PC-3 (cell line): ENCODE measurements at regions not wholly inside any gene's neighbourhood (a gene's known extent, or its start where the extent isn't known, plus 50 kb on each side); places are given as distances from the start of the nearest gene placed in this dataset.

Experiments used
- ATAC-seq: fragments of 200-7000 bp; cut with Tn5 transposase; 2 replicates; pipeline ENCODE4 v1.9.1; 2020; ENCODE audit warnings: mild to moderate bottlenecking, moderate library complexity
- BruUV-seq: library from RNA; stranded (reverse); fragments of 400-500 nt; replicated peaks from 2 replicates; lab custom pipeline; 2021; lab: Mats Ljungman, UMichigan
- CTCF ChIA-PET: fragments of 300-600 bp; sonication (Branson Sonifier 250); formaldehyde crosslinking; loops from one replicate; lab custom pipeline; 2022; ENCODE audit warnings: antibody characterized with exemption; lab: Charles Lee
- POLR2A ChIA-PET: fragments of 300-600 bp; sonication (Branson Sonifier 250); formaldehyde crosslinking; loops from one replicate; lab custom pipeline; 2022; ENCODE audit warnings: antibody characterized with exemption; ENCODE audit not compliant: unreplicated experiment; lab: Charles Lee
- DNase-seq: peaks from one replicate; pipeline ENCODE4 v3.0.0-alpha.2; 2015
- H2AFZ ChIP-seq: fragments of 300-600 bp; sonication (generic); 2 replicates; pipeline ENCODE4 v1.6.0; 2016; ENCODE audit warnings: antibody characterized with exemption, low read length
- H3F3A ChIP-seq: fragments of 300-600 bp; sonication (generic); one replicate; pipeline ENCODE4 v1.6.0; 2017; ENCODE audit warnings: antibody characterized with exemption, low read length, control low read depth, mild to moderate bottlenecking; ENCODE audit not compliant: unreplicated experiment
- H3K27ac ChIP-seq: fragments of 300-600 bp; sonication (generic); 2 replicates; pipeline ENCODE4 v1.5.1; 2016; ENCODE audit warnings: mild to moderate bottlenecking, low read length
- H3K27me3 ChIP-seq: fragments of 300-600 bp; sonication (generic); 2 replicates; pipeline ENCODE4 v1.6.1; 2016; ENCODE audit warnings: low read length, mixed read lengths
- H3K36me3 ChIP-seq: fragments of 300-600 bp; sonication (generic); 2 replicates; pipeline ENCODE4 v1.6.1; 2016; ENCODE audit warnings: low read depth, mixed run types, low read length, mixed read lengths
- H3K4me1 ChIP-seq: fragments of 300-600 bp; sonication (generic); 2 replicates; pipeline ENCODE4 v1.5.1; 2016; ENCODE audit warnings: low read length; ENCODE audit not compliant: insufficient read depth
- H3K4me2 ChIP-seq: fragments of 300-600 bp; sonication (generic); 2 replicates; pipeline ENCODE4 v1.6.0; 2016; ENCODE audit warnings: low read length
- H3K4me3 ChIP-seq: fragments of 300-600 bp; sonication (generic); 2 replicates; pipeline ENCODE4 v1.5.1; 2016; ENCODE audit warnings: mild to moderate bottlenecking, low read length, mixed read lengths
- H3K79me2 ChIP-seq: fragments of 300-600 bp; sonication (generic); 2 replicates; pipeline ENCODE4 v1.6.1; 2017; ENCODE audit warnings: low read length, mixed read lengths
- H3K9ac ChIP-seq: fragments of 300-600 bp; sonication (generic); 2 replicates; pipeline ENCODE4 v1.6.0; 2016; ENCODE audit warnings: mild to moderate bottlenecking, low read length
- H3K9me2 ChIP-seq: fragments of 300-600 bp; sonication (generic); replicated peaks from 2 replicates; pipeline ENCODE4 v1.6.1; 2016; ENCODE audit warnings: mixed run types, low read length, mixed read lengths
- H3K9me3 ChIP-seq: fragments of 300-600 bp; sonication (generic); 2 replicates; pipeline ENCODE4 v1.6.1; 2016; ENCODE audit warnings: low read length, mixed read lengths
- H4K20me1 ChIP-seq: fragments of 300-600 bp; sonication (generic); 2 replicates; pipeline ENCODE4 v1.6.1; 2016; ENCODE audit warnings: low read length, mixed read lengths
- CTCF ChIP-seq: fragments of 300-600 bp; sonication (generic); conservative IDR thresholded peaks from 2 replicates; pipeline ENCODE4 v1.5.1; 2017; ENCODE audit warnings: antibody characterized with exemption, low read depth, mild to moderate bottlenecking, low read length
- EZH2 ChIP-seq: fragments of 300-600 bp; sonication (generic); IDR thresholded peaks from one replicate; pipeline ENCODE4 v1.6.1; 2017; ENCODE audit warnings: antibody characterized with exemption, mild to moderate bottlenecking, low read length; ENCODE audit not compliant: unreplicated experiment
- EZH2phosphoT487 ChIP-seq: fragments of 300-600 bp; sonication (generic); IDR thresholded peaks from 2 replicates; pipeline ENCODE4 v1.6.1; 2018; ENCODE audit warnings: mild to moderate bottlenecking, antibody characterized with exemption, low read length, borderline replicate concordance
- intact Hi-C: fragments of 100-400 bp; cut with micrococcal nuclease; formaldehyde crosslinking; loops from 2 replicates; pipeline ENCODE4 v1.9.0; 2023

GRCh38 chr4:124278477-124278876 is 434.1 kb downstream of the ANKRD50 start:
- Histone ChIP-seq H3K27me3 (no peaks in the 10 kb centered on the region), H3K79me2 (no peaks in the 10 kb centered on the region), H2AFZ (no peak overlapping the region), H3K36me3 (no peaks in the 10 kb centered on the region), H3K27ac (peak overlapping the region; percentile 62), H3K4me2 (0 out of 2 replicates have a peak overlapping the region, but pooled peaks have one; percentile 28), H3K9me3 (no peaks in the 10 kb centered on the region), H3K9me2 (no peaks in the 10 kb centered on the region), H3K4me1 (peaks cover 29% of the 10 kb centered on the region), H4K20me1 (no peaks in the 10 kb centered on the region), H3F3A (no peaks in the 10 kb centered on the region), H3K9ac (no peak overlapping the region), H3K4me3 (no peak overlapping the region)
- CTCF ChIA-PET: no interaction called here
- ATAC-seq (peak; percentile 50), DNase-seq (peak; percentile 69)
- TF ChIP-seq EZH2 (no peak), CTCF (no peak)
- intact Hi-C loops: no loop called here
- POLR2A ChIA-PET: no interaction called here
- no TSS peak for BruUV-seq

- no TSS peak for BruUV-seq
- ChIA-PET CTCF (no interaction called here), POLR2A (interaction anchor here (0.5 kb wide), 1 partner anchor 197 kb away, joined by 3 read pairs; no protein-coding TSS in a partner anchor)
- no peaks in the 10 kb centered on the region for H3K36me3 ChIP-seq
- no peak overlapping the region for H3K4me3 ChIP-seq
- no peaks in the 10 kb centered on the region for H3K79me2 ChIP-seq
- no peak for TF ChIP-seq EZH2phosphoT487
- no peak for TF ChIP-seq EZH2
- no peak for TF ChIP-seq CTCF
- H3K27ac ChIP-seq: no peak overlapping the region
- DNase-seq (peak; percentile 29), ATAC-seq (no peak)
- no peaks in the 10 kb centered on the region for H4K20me1 ChIP-seq
- no peak overlapping the region for H2AFZ ChIP-seq
- peaks cover 29% of the 10 kb centered on the region for H3K4me1 ChIP-seq
- no peak overlapping the region for H3K4me2 ChIP-seq
- no peak overlapping the region for H3K9ac ChIP-seq
- no peaks in the 10 kb centered on the region for H3K9me3 ChIP-seq
- no peaks in the 10 kb centered on the region for H3K27me3 ChIP-seq
- no peaks in the 10 kb centered on the region for H3F3A ChIP-seq
- no peaks in the 10 kb centered on the region for H3K9me2 ChIP-seq
- intact Hi-C loops: no loop called here
Measured at GRCh38 chr4:124279741-124280140, 432.8 kb downstream of the ANKRD50 start.

GRCh38 chr4:124282301-124282898 is 430.1 kb downstream of the ANKRD50 start:
- no peak overlapping the region for H3K4me2 ChIP-seq
- ChIA-PET POLR2A (no interaction called here), CTCF (no interaction called here)
- ATAC-seq (no peak), DNase-seq (no peak)
- no peak overlapping the region for H3K27ac ChIP-seq
- no peak overlapping the region for H2AFZ ChIP-seq
- no peaks in the 10 kb centered on the region for H3F3A ChIP-seq
- H3K9me2 ChIP-seq: no peaks in the 10 kb centered on the region
- peaks cover 19% of the 10 kb centered on the region for H3K4me1 ChIP-seq
- no peaks in the 10 kb centered on the region for H4K20me1 ChIP-seq
- intact Hi-C loops: no loop called here
- no peaks in the 10 kb centered on the region for H3K36me3 ChIP-seq
- no peaks in the 10 kb centered on the region for H3K79me2 ChIP-seq
- H3K4me3 ChIP-seq: no peak overlapping the region
- H3K9me3 ChIP-seq: no peaks in the 10 kb centered on the region
- no peak overlapping the region for H3K9ac ChIP-seq
- no peak for TF ChIP-seq EZH2
- TF ChIP-seq EZH2phosphoT487: no peak
- TF ChIP-seq CTCF: no peak
- H3K27me3 ChIP-seq: no peaks in the 10 kb centered on the region
- no TSS peak for BruUV-seq
